DOHH2 (cell line): ENCODE measurements at regions not wholly inside any gene's neighbourhood (a gene's known extent, or its start where the extent isn't known, plus 50 kb on each side); places are given as distances from the start of the nearest gene placed in this dataset.

Experiments
- H3F3A ChIP-seq: fragments of 200-600 bp; sonication (generic), shearing (Covaris generic); 2 replicates; pipeline ENCODE4 v1.6.0; 2016; ENCODE audit warnings: antibody characterized with exemption, mild to moderate bottlenecking; ENCODE audit not compliant: control insufficient read depth, insufficient read depth
- H3K27ac ChIP-seq: fragments of 200-600 bp; sonication (generic); 2 replicates; pipeline ENCODE4 v1.5.1; 2014; ENCODE audit warnings: low read depth, mild to moderate bottlenecking, low read length, moderate library complexity
- H3K27me3 ChIP-seq: fragments of 200-600 bp; sonication (generic); 2 replicates; pipeline ENCODE4 v1.6.1; 2014; ENCODE audit warnings: mild to moderate bottlenecking, low read length, mixed read lengths; ENCODE audit not compliant: control insufficient read depth
- H3K36me3 ChIP-seq: fragments of 200-600 bp; sonication (generic); 2 replicates; pipeline ENCODE4 v1.6.1; 2014; ENCODE audit warnings: mild to moderate bottlenecking, low read length, moderate library complexity, mixed read lengths; ENCODE audit not compliant: control insufficient read depth
- H3K4me1 ChIP-seq: fragments of 200-600 bp; sonication (generic); 2 replicates; pipeline ENCODE4 v1.6.1; 2014; ENCODE audit warnings: mild to moderate bottlenecking, low read length, mixed read lengths; ENCODE audit not compliant: control insufficient read depth
- H3K4me2 ChIP-seq: fragments of 200-600 bp; sonication (generic); 2 replicates; pipeline ENCODE4 v1.6.0; 2014; ENCODE audit warnings: mild to moderate bottlenecking, low read length, moderate library complexity
- H3K4me3 ChIP-seq: fragments of 200-600 bp; sonication (generic); 2 replicates; pipeline ENCODE4 v1.5.1; 2014; ENCODE audit warnings: mild to moderate bottlenecking, low read length, mixed read lengths
- H3K79me2 ChIP-seq: fragments of 200-600 bp; sonication (generic); 2 replicates; pipeline ENCODE4 v1.6.1; 2014; ENCODE audit warnings: mild to moderate bottlenecking, low read length, mixed read lengths; ENCODE audit not compliant: control insufficient read depth
- H3K9me2 ChIP-seq: fragments of 200-600 bp; sonication (generic); replicated peaks from 2 replicates; pipeline ENCODE4 v1.6.1; 2014; ENCODE audit warnings: mild to moderate bottlenecking, low read length, mixed read lengths; ENCODE audit not compliant: control insufficient read depth
- H3K9me3 ChIP-seq: fragments of 200-600 bp; sonication (generic); 2 replicates; pipeline ENCODE4 v1.6.1; 2014; ENCODE audit warnings: antibody characterized with exemption, low read length, mixed read lengths; ENCODE audit not compliant: control insufficient read depth, insufficient read depth
- H4K20me1 ChIP-seq: fragments of 200-600 bp; sonication (generic); 2 replicates; pipeline ENCODE4 v1.6.0; 2014; ENCODE audit warnings: low read depth, mild to moderate bottlenecking, antibody characterized with exemption, low read length, moderate library complexity; ENCODE audit not compliant: control insufficient read depth, insufficient read depth
- CTCF ChIP-seq: fragments of 200-600 bp; sonication (generic); IDR thresholded peaks from one replicate; pipeline ENCODE4 v1.5.1; 2014; ENCODE audit warnings: antibody characterized with exemption, mild to moderate bottlenecking, low read depth, low read length; ENCODE audit not compliant: poor library complexity, severe bottlenecking
- EZH2phosphoT487 ChIP-seq: fragments of 200-600 bp; sonication (generic); IDR thresholded peaks from 2 replicates; pipeline ENCODE4 v1.6.1; 2017; ENCODE audit warnings: borderline replicate concordance, mild to moderate bottlenecking, antibody characterized with exemption, low read length, moderate library complexity, mixed read lengths

- Histone ChIP-seq H3K4me1 (no peaks in the 10 kb centered on the region), H3K27ac (no peak overlapping the region), H3K4me3 (no peak overlapping the region), H3K27me3 (no peaks in the 10 kb centered on the region), H3F3A (no peaks in the 10 kb centered on the region), H4K20me1 (no peaks in the 10 kb centered on the region), H3K79me2 (no peaks in the 10 kb centered on the region), H3K4me2 (no peak overlapping the region), H3K36me3 (no peaks in the 10 kb centered on the region), H3K9me3 (no peaks in the 10 kb centered on the region), H3K9me2 (no peaks in the 10 kb centered on the region; the same call in 1 of the 2 replicates)
- no peak for TF ChIP-seq EZH2phosphoT487
- no peak for TF ChIP-seq CTCF
These were observed 496.6 kb downstream of the INHBA start for GRCh38 chr7:41206267-41206666.

GRCh38 chr7:41205600-41205999 is 497.3 kb downstream of the INHBA start:
- Histone ChIP-seq H3K9me2 (no peaks in the 10 kb centered on the region; the same call in 1 of the 2 replicates), H3K79me2 (no peaks in the 10 kb centered on the region), H3K36me3 (no peaks in the 10 kb centered on the region), H4K20me1 (no peaks in the 10 kb centered on the region), H3K4me3 (no peak overlapping the region), H3K9me3 (no peaks in the 10 kb centered on the region), H3K27ac (no peak overlapping the region), H3K4me1 (no peaks in the 10 kb centered on the region), H3K4me2 (no peak overlapping the region), H3K27me3 (no peaks in the 10 kb centered on the region), H3F3A (no peaks in the 10 kb centered on the region)
- no peak for TF ChIP-seq EZH2phosphoT487
- TF ChIP-seq CTCF = no peak

GRCh38 chr7:41203542-41203941 is 499.3 kb downstream of the INHBA start:
- H3K79me2 ChIP-seq = no peaks in the 10 kb centered on the region
- no peaks in the 10 kb centered on the region; the same call in 1 of the 2 replicates for H3K9me2 ChIP-seq
- H3K9me3 ChIP-seq = no peaks in the 10 kb centered on the region
- H3K36me3 ChIP-seq = no peaks in the 10 kb centered on the region
- no peak overlapping the region for H3K4me3 ChIP-seq
- H4K20me1 ChIP-seq = no peaks in the 10 kb centered on the region
- H3K27ac ChIP-seq = no peak overlapping the region
- no peak for TF ChIP-seq CTCF
- TF ChIP-seq EZH2phosphoT487 = no peak
- no peaks in the 10 kb centered on the region for H3K27me3 ChIP-seq
- no peaks in the 10 kb centered on the region for H3K4me1 ChIP-seq
- H3K4me2 ChIP-seq = no peak overlapping the region
- no peaks in the 10 kb centered on the region for H3F3A ChIP-seq

- H3K27me3 ChIP-seq = no peaks in the 10 kb centered on the region
- H3K27ac ChIP-seq = no peak overlapping the region
- no peaks in the 10 kb centered on the region for H3F3A ChIP-seq
- H3K4me3 ChIP-seq = no peak overlapping the region
- no peak overlapping the region for H3K4me2 ChIP-seq
- H3K36me3 ChIP-seq = no peaks in the 10 kb centered on the region
- no peaks in the 10 kb centered on the region for H3K79me2 ChIP-seq
- no peaks in the 10 kb centered on the region for H3K9me3 ChIP-seq
- H4K20me1 ChIP-seq = no peaks in the 10 kb centered on the region
- H3K9me2 ChIP-seq = no peaks in the 10 kb centered on the region
- TF ChIP-seq CTCF (no peak), EZH2phosphoT487 (no peak)
- no peaks in the 10 kb centered on the region for H3K4me1 ChIP-seq
These were observed 501.9 kb downstream of the INHBA start for GRCh38 chr7:41201021-41201420.
